ENCODE measurements at regions not wholly inside any gene's neighbourhood (a gene's known extent, or its start where the extent isn't known, plus 50 kb on each side); places are given as distances from the start of the nearest gene placed in this dataset.

- ATAC-seq (ENCODE audit: poor library complexity) (no peak), DNase-seq (no peak)
- H3K36me3 ChIP-seq (ENCODE audit: insufficient read depth, low read length), result no peaks in the 10 kb centered on the region
- Mint-ChIP-seq H3K9me3 (no peaks in the 10 kb centered on the region), H3K4me1 (ENCODE audit: low read depth) (no peaks in the 10 kb centered on the region), H3K27ac (no peak overlapping the region), H3K36me3 (ENCODE audit: low read depth) (no peaks in the 10 kb centered on the region), H3K27me3 (no peaks in the 10 kb centered on the region), H3K4me3 (no peak overlapping the region)
- intact Hi-C loops (cut with DNase I, micrococcal nuclease), result no loop called here
- H3K27ac ChIP-seq (ENCODE audit: low read depth in 1 of 2, low read length in 2 of 2), result no peak overlapping the region
- TF ChIP-seq CTCF (IDR thresholded peaks at IDR 0.05), result no peak
- no peaks in the 10 kb centered on the region for H3K4me1 ChIP-seq (ENCODE audit: insufficient read depth, low read length)
- peaks cover 0 to 15% of the 10 kb centered on the region in 2 experiments for H3K9me3 ChIP-seq (ENCODE audit: control insufficient read depth in 1 of 2, insufficient read depth in 1 of 2, low read length in 2 of 2)
- no peak overlapping the region for H3K4me3 ChIP-seq (ENCODE audit: low read length)
- ChIA-PET CTCF (no interaction called here), POLR2A (no interaction called here)
- H3K27me3 ChIP-seq (ENCODE audit: control insufficient read depth in 1 of 2, insufficient read depth in 2 of 2, low read length in 2 of 2), result no peaks in the 10 kb centered on the region
Measured at GRCh38 chr4:186957952-186958555, 234.4 kb upstream of the FAT1 start.

GRCh38 chr4:186958726-186959350 lies 235.2 kb upstream of the FAT1 start:
- no peaks in the 10 kb centered on the region for H3K9me3 Mint-ChIP-seq

GRCh38 chr4:186979961-186980745 lies 256.5 kb upstream of the FAT1 start:
- H3K27ac ChIP-seq (ENCODE audit: low read depth in 1 of 2, low read length in 2 of 2), result no peak overlapping the region
- no peaks in the 10 kb centered on the region for H3K36me3 ChIP-seq (ENCODE audit: insufficient read depth, low read length)
- H3K9me3 ChIP-seq (ENCODE audit: control insufficient read depth in 1 of 2, insufficient read depth in 1 of 2, low read length in 2 of 2), result peaks cover 0 to 10% of the 10 kb centered on the region in 2 experiments
- no peak for DNase-seq
- Mint-ChIP-seq H3K4me3 (no peak overlapping the region), H3K9me3 (peaks cover 4% of the 10 kb centered on the region), H3K27ac (no peak overlapping the region), H3K4me1 (ENCODE audit: low read depth) (no peaks in the 10 kb centered on the region), H3K27me3 (no peaks in the 10 kb centered on the region), H3K36me3 (ENCODE audit: low read depth) (no peaks in the 10 kb centered on the region)
- H3K4me3 ChIP-seq (ENCODE audit: low read length), result no peak overlapping the region
- ChIA-PET CTCF (no interaction called here), POLR2A (no interaction called here)
- H3K4me1 ChIP-seq (ENCODE audit: insufficient read depth, low read length), result no peaks in the 10 kb centered on the region
- H3K27me3 ChIP-seq (ENCODE audit: control insufficient read depth in 1 of 2, insufficient read depth in 2 of 2, low read length in 2 of 2), result no peaks in the 10 kb centered on the region
- no peak for TF ChIP-seq CTCF (IDR thresholded peaks at IDR 0.05)
- ATAC-seq (ENCODE audit: poor library complexity), result no peak
- intact Hi-C loops (cut with DNase I, micrococcal nuclease), result no loop called here

More at GRCh38 chr4:186958726-186959350, 235.2 kb upstream of the FAT1 start:
- no peaks in the 10 kb centered on the region for H3K4me1 ChIP-seq (ENCODE audit: insufficient read depth, low read length)
- DNase-seq (no peak), ATAC-seq (ENCODE audit: poor library complexity) (no peak)
- peaks cover 0 to 13% of the 10 kb centered on the region in 2 experiments for H3K9me3 ChIP-seq (ENCODE audit: control insufficient read depth in 1 of 2, insufficient read depth in 1 of 2, low read length in 2 of 2)
- POLR2A ChIA-PET, result no interaction called here
- no peaks in the 10 kb centered on the region for H3K27me3 Mint-ChIP-seq
- H3K4me3 ChIP-seq (ENCODE audit: low read length), result no peak overlapping the region
- H3K27me3 ChIP-seq (ENCODE audit: control insufficient read depth in 1 of 2, insufficient read depth in 2 of 2, low read length in 2 of 2), result no peaks in the 10 kb centered on the region
- no peak overlapping the region for H3K27ac Mint-ChIP-seq
- no peaks in the 10 kb centered on the region for H3K36me3 Mint-ChIP-seq (ENCODE audit: low read depth)
- no peak overlapping the region for H3K27ac ChIP-seq (ENCODE audit: low read depth in 1 of 2, low read length in 2 of 2)
- H3K36me3 ChIP-seq (ENCODE audit: insufficient read depth, low read length), result no peaks in the 10 kb centered on the region
- H3K4me3 Mint-ChIP-seq, result no peak overlapping the region
- no peaks in the 10 kb centered on the region for H3K4me1 Mint-ChIP-seq (ENCODE audit: low read depth)
- CTCF ChIA-PET, result no interaction called here
- intact Hi-C loops (cut with DNase I, micrococcal nuclease), result no loop called here
- no peak for TF ChIP-seq CTCF (IDR thresholded peaks at IDR 0.05)
